NB4 (cell line): ENCODE measurements at regions not wholly inside any gene's neighbourhood (a gene's known extent, or its start where the extent isn't known, plus 50 kb on each side); places are given as distances from the start of the nearest gene placed in this dataset.
A peak's percentile ranks its signal among the peaks of the same experiment; 100 is the strongest.

ENCODE experiments used
- DNase-seq: peaks from one replicate; pipeline ENCODE4 v3.0.0; 2010; ENCODE audit warnings: low read depth
- H3K4me3 ChIP-seq: one replicate; pipeline ENCODE4 v1.5.1; 2011; ENCODE audit warnings: mild to moderate bottlenecking, low read depth, low read length, moderate library complexity
- CTCF ChIP-seq: IDR thresholded peaks from one replicate; pipeline ENCODE4 v1.5.1; 2012; ENCODE audit warnings: low read depth, low read length
- MYC ChIP-seq: IDR thresholded peaks from 2 replicates; pipeline ENCODE4 v1.6.1; 2011; ENCODE audit warnings: low read depth, low read length
- POLR2A ChIP-seq: IDR thresholded peaks from 2 replicates; pipeline ENCODE4 v1.6.1; 2011; ENCODE audit warnings: mild to moderate bottlenecking; ENCODE audit not compliant: insufficient read length; ENCODE audit errors: extremely low read depth
- TF ChIP-seq, protein P1 (sequence below): IDR thresholded peaks from 2 replicates; pipeline ENCODE4 v1.6.1; 2011; ENCODE audit warnings: low read depth, low read length

- DNase-seq = no peak
- H3K4me3 ChIP-seq = no peak overlapping the region
- TF ChIP-seq, protein P1, sequence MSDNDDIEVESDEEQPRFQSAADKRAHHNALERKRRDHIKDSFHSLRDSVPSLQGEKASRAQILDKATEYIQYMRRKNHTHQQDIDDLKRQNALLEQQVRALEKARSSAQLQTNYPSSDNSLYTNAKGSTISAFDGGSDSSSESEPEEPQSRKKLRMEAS = no peak
- no peak for TF ChIP-seq CTCF
- TF ChIP-seq POLR2A = no peak
- no peak for TF ChIP-seq MYC
Measured at GRCh38 chr17:77443748-77444260, 303.0 kb downstream of the SEC14L1 start.

GRCh38 chr17:77444628-77444983, 303.8 kb downstream of the SEC14L1 start:
- TF ChIP-seq POLR2A (no peak), CTCF (no peak), MYC (no peak)
- TF ChIP-seq, protein P1 = no peak
- H3K4me3 ChIP-seq = no peak overlapping the region
- peak; percentile 60 for DNase-seq

DNA sequence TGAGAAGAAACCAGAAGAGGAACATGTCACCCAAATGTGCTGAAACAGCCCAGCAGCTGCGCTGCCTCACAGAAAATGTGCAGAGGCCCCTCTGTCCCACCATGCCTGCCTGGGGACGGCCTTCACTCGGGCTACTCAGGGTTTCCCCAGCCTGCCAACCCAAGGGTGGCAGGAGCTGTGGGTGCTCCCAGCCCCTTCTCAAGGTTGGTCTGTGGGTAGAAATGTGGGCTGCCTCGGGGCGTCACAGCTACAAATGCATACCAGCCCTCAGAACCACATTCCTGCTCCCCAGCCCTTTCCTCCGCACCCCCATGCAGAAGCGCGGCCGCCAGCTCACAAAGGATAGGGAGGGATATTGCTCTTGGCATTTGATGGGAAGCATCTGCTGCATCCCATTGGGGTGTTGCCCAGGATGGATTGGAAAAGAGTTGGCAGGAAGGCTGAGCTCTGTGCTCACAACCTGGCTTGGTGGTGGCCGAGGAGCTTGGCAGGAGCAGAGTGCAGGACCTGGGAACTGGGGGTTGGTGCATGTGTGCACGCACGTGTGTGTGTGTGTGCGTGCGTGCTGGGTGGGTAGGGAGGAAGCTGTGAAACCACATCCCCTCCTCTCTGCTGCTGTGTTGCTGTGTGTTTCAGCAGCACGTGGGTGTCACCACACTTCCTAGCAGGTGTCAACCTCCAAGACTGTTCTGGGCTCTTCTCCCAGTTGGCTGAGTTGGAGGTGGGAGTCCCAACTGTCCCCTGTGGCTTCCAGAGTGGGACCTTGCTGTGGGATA, 304.4 kb downstream of the SEC14L1 start:
- no peak for TF ChIP-seq POLR2A
- TF ChIP-seq MYC = peak; percentile 94
- TF ChIP-seq, protein P1 = peak; percentile 97
- peak; percentile 93 for DNase-seq

GRCh38 chr17:77445760-77446532, 305.2 kb downstream of the SEC14L1 start:
- peak; percentile 85 for DNase-seq
- TF ChIP-seq, protein P1 = no peak
- TF ChIP-seq POLR2A = no peak
- peak overlapping the region; percentile 44 for H3K4me3 ChIP-seq

More for the DNA sequence above, 304.4 kb downstream of the SEC14L1 start:
- peak overlapping the region; percentile 44 for H3K4me3 ChIP-seq

GRCh38 chr17:77446940-77447634, 306.3 kb downstream of the SEC14L1 start:
- no peak for DNase-seq
- TF ChIP-seq CTCF = no peak
- TF ChIP-seq, protein P1 = no peak
- TF ChIP-seq POLR2A = no peak
- TF ChIP-seq MYC = no peak
- H3K4me3 ChIP-seq = no peak overlapping the region

DNA sequence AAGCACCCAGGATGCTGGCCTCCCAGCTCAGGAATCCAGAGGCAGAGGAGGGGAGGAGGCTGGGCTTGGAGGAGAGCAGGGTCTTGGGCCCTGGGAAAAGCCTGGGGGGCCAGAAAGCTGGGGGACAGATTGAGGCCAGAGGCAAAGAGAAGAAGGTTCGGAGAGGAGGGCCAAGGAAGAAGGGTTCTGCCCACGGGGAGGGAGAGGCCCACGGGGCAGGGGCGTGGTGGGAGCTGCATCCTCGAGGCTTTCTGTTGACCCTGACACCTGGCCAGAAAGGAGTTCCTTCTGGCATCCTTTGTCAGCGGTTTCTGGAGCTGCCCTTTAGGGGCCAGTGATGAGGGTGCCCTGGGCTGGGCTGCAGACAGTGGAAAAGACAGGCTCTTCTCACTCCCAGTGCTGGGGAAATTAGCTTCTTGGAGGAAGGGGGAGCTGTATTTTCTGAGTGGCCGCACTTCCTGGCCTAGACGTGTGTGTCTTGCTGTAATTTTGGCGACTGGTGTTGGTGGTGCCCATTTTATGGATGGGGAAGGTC, 308.7 kb downstream of the SEC14L1 start:
- H3K4me3 ChIP-seq = no peak overlapping the region
- TF ChIP-seq MYC = no peak
- TF ChIP-seq, protein P1 = no peak
- DNase-seq = no peak
